MCF 10A (cell line): ENCODE measurements at regions not wholly inside any gene's neighbourhood (a gene's known extent, or its start where the extent isn't known, plus 50 kb on each side); places are given as distances from the start of the nearest gene placed in this dataset.

Experiments used
- BruUV-seq: library from RNA; stranded (reverse); fragments of 400-500 nt; replicated peaks from 2 replicates; lab custom pipeline; 2021; lab: Mats Ljungman, UMichigan
- CTCF ChIA-PET: fragments of 300-600 bp; sonication (Branson Sonifier 250); formaldehyde crosslinking; extraction: SDS; loops from one replicate; lab custom pipeline; 2021; ENCODE audit warnings: antibody characterized with exemption, inconsistent platforms; lab: Yijun Ruan, JAX
- POLR2A ChIA-PET: fragments of 300-600, 350-650 bp; sonication (Branson Sonifier 250); formaldehyde crosslinking; extraction: SDS; loops from one replicate; lab custom pipeline; 2020; ENCODE audit warnings: antibody characterized with exemption, inconsistent platforms; lab: Yijun Ruan, JAX
- DNase-seq: peaks from one replicate; pipeline ENCODE4 v3.0.0-alpha.2; 2018; ENCODE audit not compliant: unreplicated experiment
- H3K27ac Mint-ChIP-seq: one replicate; pipeline ENCODE4 v1.8.0; 2022; ENCODE audit warnings: mild to moderate bottlenecking, low read depth, mixed read lengths; ENCODE audit not compliant: unreplicated experiment
- H3K27me3 Mint-ChIP-seq: one replicate; pipeline ENCODE4 v1.8.0; 2022; ENCODE audit warnings: mixed read lengths; ENCODE audit not compliant: insufficient read depth, unreplicated experiment
- H3K36me3 Mint-ChIP-seq: one replicate; pipeline ENCODE4 v1.8.0; 2022; ENCODE audit warnings: mild to moderate bottlenecking, moderate library complexity, mixed read lengths; ENCODE audit not compliant: insufficient read depth, unreplicated experiment
- H3K4me1 Mint-ChIP-seq: one replicate; pipeline ENCODE4 v1.8.0; 2022; ENCODE audit warnings: mixed read lengths; ENCODE audit not compliant: insufficient read depth, unreplicated experiment
- H3K4me3 Mint-ChIP-seq: one replicate; pipeline ENCODE4 v1.8.0; 2022; ENCODE audit warnings: mild to moderate bottlenecking, moderate library complexity, mixed read lengths; ENCODE audit not compliant: unreplicated experiment
- H3K9me3 Mint-ChIP-seq: one replicate; pipeline ENCODE4 v1.8.0; 2022; ENCODE audit warnings: mixed read lengths; ENCODE audit not compliant: unreplicated experiment
- intact Hi-C: fragments of 100-400 bp; cut with micrococcal nuclease; formaldehyde crosslinking; loops from 2 replicates; pipeline ENCODE4 v1.14.1; 2022
- TF ChIP-seq, protein P1 (sequence below): fragments of 200-600 bp; IDR thresholded peaks from one replicate; pipeline ENCODE4 v1.8.0; 2022; ENCODE audit warnings: antibody characterized with exemption, mild to moderate bottlenecking; ENCODE audit not compliant: unreplicated experiment

DNA sequence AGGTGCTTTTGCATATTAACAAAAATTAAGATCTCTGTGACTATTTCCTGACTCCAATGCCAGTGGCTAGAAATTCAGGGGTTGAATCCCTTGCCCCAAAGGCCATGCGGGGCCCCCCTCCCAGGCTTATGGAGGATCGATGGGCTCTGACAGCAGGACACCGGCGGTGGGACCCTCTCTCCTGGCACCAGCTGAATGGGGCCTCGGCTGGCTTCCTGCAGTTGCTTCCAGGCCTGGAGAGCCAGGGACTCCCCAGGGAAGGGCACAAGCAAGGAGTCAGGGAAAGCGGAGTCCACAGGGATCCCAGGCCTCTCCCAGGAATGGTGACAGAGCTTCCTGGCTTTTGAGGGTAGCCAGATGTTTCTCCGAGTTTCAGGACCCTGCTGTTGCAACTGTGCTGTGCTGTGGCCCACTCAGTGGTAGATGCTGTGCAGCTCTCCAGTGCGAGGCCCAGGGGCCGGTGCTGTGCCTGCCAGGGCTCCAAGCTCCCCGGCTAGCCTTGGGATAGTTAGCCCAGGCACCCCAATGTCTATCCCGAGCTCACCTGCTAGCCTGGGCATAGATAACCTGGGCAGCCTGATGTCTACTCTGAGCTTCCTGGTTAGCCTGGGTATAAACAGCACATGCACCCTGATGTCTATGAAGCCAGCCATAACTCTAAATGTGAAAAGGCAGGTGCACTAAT, 372.6 kb downstream of the SHANK2 start:
- H3K36me3 Mint-ChIP-seq, result peaks cover 7% of the 10 kb centered on the region
- no peak for DNase-seq
- no TSS peak for BruUV-seq
- TF ChIP-seq, protein P1, sequence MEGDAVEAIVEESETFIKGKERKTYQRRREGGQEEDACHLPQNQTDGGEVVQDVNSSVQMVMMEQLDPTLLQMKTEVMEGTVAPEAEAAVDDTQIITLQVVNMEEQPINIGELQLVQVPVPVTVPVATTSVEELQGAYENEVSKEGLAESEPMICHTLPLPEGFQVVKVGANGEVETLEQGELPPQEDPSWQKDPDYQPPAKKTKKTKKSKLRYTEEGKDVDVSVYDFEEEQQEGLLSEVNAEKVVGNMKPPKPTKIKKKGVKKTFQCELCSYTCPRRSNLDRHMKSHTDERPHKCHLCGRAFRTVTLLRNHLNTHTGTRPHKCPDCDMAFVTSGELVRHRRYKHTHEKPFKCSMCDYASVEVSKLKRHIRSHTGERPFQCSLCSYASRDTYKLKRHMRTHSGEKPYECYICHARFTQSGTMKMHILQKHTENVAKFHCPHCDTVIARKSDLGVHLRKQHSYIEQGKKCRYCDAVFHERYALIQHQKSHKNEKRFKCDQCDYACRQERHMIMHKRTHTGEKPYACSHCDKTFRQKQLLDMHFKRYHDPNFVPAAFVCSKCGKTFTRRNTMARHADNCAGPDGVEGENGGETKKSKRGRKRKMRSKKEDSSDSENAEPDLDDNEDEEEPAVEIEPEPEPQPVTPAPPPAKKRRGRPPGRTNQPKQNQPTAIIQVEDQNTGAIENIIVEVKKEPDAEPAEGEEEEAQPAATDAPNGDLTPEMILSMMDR, result no peak
- no peaks in the 10 kb centered on the region for H3K27me3 Mint-ChIP-seq
- H3K27ac Mint-ChIP-seq, result no peak overlapping the region
- no peak overlapping the region for H3K4me3 Mint-ChIP-seq
- intact Hi-C loops, result no loop called here
- POLR2A ChIA-PET, result no interaction called here
- H3K9me3 Mint-ChIP-seq, result peaks cover 20% of the 10 kb centered on the region
- CTCF ChIA-PET, result interaction anchor here (0.7 kb wide), 1 partner anchor 43 kb away, joined by 3 read pairs; no protein-coding TSS in a partner anchor
- H3K4me1 Mint-ChIP-seq, result no peaks in the 10 kb centered on the region

DNA sequence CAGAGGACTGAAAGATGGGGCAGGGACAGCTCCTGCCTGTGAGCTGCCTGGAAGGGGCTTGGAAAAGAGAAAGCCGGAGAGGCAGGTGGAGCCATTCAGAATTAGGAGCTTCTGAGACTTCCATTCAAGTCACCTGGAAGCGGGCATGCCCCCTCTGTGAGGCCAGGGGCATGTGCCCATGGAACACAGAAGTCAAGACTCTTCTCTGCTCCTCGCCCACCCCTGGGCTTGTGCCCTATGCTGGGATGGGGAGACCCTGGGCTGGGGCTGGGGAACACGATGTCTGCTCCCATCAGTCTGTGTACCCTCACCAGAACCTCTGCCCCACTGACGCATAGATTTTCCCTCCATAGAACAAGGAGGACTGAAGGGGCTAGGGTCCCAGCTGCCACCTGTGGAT, 372.0 kb downstream of the SHANK2 start:
- CTCF ChIA-PET, result interaction anchor here (0.6 to 0.7 kb wide), 2 partner anchors 43 to 217 kb away, joined by 3 to 4 read pairs; no protein-coding TSS in a partner anchor
- Mint-ChIP-seq H3K4me1 (no peaks in the 10 kb centered on the region), H3K36me3 (peaks cover 7% of the 10 kb centered on the region), H3K27ac (no peak overlapping the region), H3K27me3 (no peaks in the 10 kb centered on the region), H3K4me3 (no peak overlapping the region), H3K9me3 (peaks cover 20% of the 10 kb centered on the region)
- intact Hi-C loops, result no loop called here
- TF ChIP-seq, protein P1, result no peak
- POLR2A ChIA-PET, result no interaction called here
- BruUV-seq, result no TSS peak
- DNase-seq, result no peak

DNA sequence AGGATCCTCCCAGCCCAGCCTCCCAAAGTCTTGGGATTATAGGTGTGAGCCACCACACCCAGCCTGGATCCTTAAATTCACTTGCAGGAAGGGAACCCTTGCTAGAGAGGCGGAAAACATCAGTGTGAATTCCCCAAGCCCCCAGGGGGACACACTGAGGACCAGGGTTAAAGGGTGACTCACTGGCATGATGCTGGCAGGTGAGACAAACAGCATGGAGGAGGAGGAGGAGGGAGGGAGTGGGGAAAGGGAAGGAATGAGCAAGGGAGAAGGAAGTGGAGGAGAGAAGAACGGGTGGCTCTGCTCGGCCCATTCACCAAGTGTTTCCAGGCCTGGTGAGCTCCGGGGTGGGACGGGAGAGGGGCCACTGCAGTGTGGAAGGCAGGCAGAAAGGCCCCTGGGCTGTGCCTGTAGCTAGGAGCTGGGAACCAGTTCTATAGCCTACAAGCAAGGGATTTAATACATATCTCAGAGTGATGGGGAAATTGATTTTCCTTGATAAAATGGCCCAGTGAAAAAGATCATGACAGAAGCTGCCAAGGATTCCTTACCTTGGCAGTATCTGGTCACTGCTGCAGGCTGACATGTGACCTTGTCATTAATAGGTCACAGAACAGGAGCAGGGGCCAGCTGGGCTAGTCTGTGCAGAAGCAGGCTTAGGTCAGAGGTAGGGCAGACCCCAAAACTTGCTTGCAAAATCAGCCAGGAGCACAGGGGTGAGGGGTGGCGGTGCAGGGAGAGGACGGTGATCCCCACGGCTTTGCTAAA, 370.2 kb downstream of the SHANK2 start:
- intact Hi-C loops, result no loop called here
- Mint-ChIP-seq H3K27me3 (no peaks in the 10 kb centered on the region), H3K36me3 (peaks cover 7% of the 10 kb centered on the region), H3K27ac (no peak overlapping the region), H3K9me3 (peaks cover 31% of the 10 kb centered on the region), H3K4me3 (no peak overlapping the region), H3K4me1 (no peaks in the 10 kb centered on the region)
- no peak for DNase-seq
- TF ChIP-seq, protein P1, result no peak
- no TSS peak for BruUV-seq
- ChIA-PET CTCF (interaction anchor here (0.7 kb wide), 1 partner anchor 565 kb away, joined by 3 read pairs; no protein-coding TSS in a partner anchor), POLR2A (no interaction called here)

DNA sequence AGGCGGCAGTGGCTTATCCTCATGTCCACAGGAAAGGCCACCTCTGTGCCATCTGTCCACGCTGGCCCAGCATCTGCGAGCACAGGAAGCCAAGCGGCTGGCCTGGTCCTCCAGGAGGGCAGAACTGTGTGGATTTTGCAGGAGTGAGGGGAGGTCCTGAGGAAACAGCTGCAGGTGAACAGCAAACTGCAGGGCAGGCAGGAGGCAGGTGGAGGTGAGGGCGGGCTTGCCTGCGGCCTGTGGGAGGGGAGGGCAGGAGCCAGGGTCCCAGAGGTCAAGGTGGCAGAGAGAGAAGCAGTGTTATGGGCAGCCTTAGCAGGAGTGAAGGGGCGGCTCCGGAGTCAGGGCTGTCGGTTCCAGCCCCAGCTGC, 369.7 kb downstream of the SHANK2 start:
- ChIA-PET POLR2A (no interaction called here), CTCF (interaction anchor here (0.7 kb wide), 1 partner anchor 565 kb away, joined by 3 read pairs; no protein-coding TSS in a partner anchor)
- peaks cover 7% of the 10 kb centered on the region for H3K36me3 Mint-ChIP-seq
- no peak overlapping the region for H3K27ac Mint-ChIP-seq
- no peak overlapping the region for H3K4me3 Mint-ChIP-seq
- TF ChIP-seq, protein P1, result no peak
- H3K9me3 Mint-ChIP-seq, result peaks cover 26% of the 10 kb centered on the region
- DNase-seq, result no peak
- no peaks in the 10 kb centered on the region for H3K4me1 Mint-ChIP-seq
- intact Hi-C loops, result no loop called here
- BruUV-seq, result no TSS peak
- no peaks in the 10 kb centered on the region for H3K27me3 Mint-ChIP-seq
